IPS DF 4.7 (cell line): ENCODE measurements at regions not wholly inside any gene's neighbourhood (a gene's known extent, or its start where the extent isn't known, plus 50 kb on each side); places are given as distances from the start of the nearest gene placed in this dataset.

Experiments
- DNase-seq: peaks from one replicate; pipeline ENCODE4 v3.0.0-alpha.2; 2013; ENCODE audit warnings: low spot score; ENCODE audit errors: extremely low read depth

- no peak for DNase-seq
These were observed 194.3 kb downstream of the NR2F2 start for GRCh38 chr15:96524676-96525417.

GRCh38 chr15:96535148-96535547 lies 204.6 kb downstream of the NR2F2 start:
- no peak for DNase-seq

- DNase-seq: no peak
These were observed 208.0 kb downstream of the NR2F2 start for GRCh38 chr15:96538491-96538890.

- DNase-seq: no peak
These were observed 209.8 kb downstream of the NR2F2 start for GRCh38 chr15:96540283-96540682.

- DNase-seq: no peak
These were observed 211.8 kb downstream of the NR2F2 start for GRCh38 chr15:96542130-96542770.

- no peak for DNase-seq
These were observed 213.8 kb downstream of the NR2F2 start for GRCh38 chr15:96544162-96544756.

GRCh38 chr15:96549136-96549535 lies 218.6 kb downstream of the NR2F2 start:
- no peak for DNase-seq

GRCh38 chr15:96551196-96551595 lies 220.7 kb downstream of the NR2F2 start:
- no peak for DNase-seq

- DNase-seq: no peak
These were observed 221.2 kb downstream of the NR2F2 start for GRCh38 chr15:96551722-96552121.

- DNase-seq: no peak
These were observed 222.5 kb downstream of the NR2F2 start for GRCh38 chr15:96553006-96553405.

GRCh38 chr15:96553451-96553850 lies 223.0 kb downstream of the NR2F2 start:
- no peak for DNase-seq

- DNase-seq: no peak
These were observed 223.4 kb downstream of the NR2F2 start for GRCh38 chr15:96553931-96554330.

- no peak for DNase-seq
These were observed 224.0 kb downstream of the NR2F2 start for GRCh38 chr15:96554541-96554940.

- DNase-seq: no peak
These were observed 228.6 kb downstream of the NR2F2 start for GRCh38 chr15:96559087-96559486.

- DNase-seq: no peak
These were observed 229.1 kb downstream of the NR2F2 start for GRCh38 chr15:96559631-96560030.

- DNase-seq: no peak
These were observed 229.9 kb downstream of the NR2F2 start for GRCh38 chr15:96560246-96560895.

GRCh38 chr15:96561593-96561992 lies 231.1 kb downstream of the NR2F2 start:
- DNase-seq: no peak

- no peak for DNase-seq
These were observed 234.0 kb downstream of the NR2F2 start for GRCh38 chr15:96564546-96564945.

GRCh38 chr15:96565266-96565665 lies 234.8 kb downstream of the NR2F2 start:
- DNase-seq: no peak

- no peak for DNase-seq
These were observed 244.3 kb downstream of the NR2F2 start for GRCh38 chr15:96574782-96575181.

- no peak for DNase-seq
These were observed 246.1 kb downstream of the NR2F2 start for GRCh38 chr15:96576596-96576995.

- no peak for DNase-seq
These were observed 247.9 kb downstream of the NR2F2 start for GRCh38 chr15:96578393-96578792.
